ENCODE measurements at regions not wholly inside any gene's neighbourhood (a gene's known extent, or its start where the extent isn't known, plus 50 kb on each side); places are given as distances from the start of the nearest gene placed in this dataset.
A peak's percentile ranks its signal among the peaks of the same experiment; 100 is the strongest.

- TF ChIP-seq EZH2 (IDR thresholded peaks at IDR 0.05) (no peak), EZH2phosphoT487 (IDR thresholded peaks at IDR 0.05) (no peak), CTCF (IDR thresholded peaks at IDR 0.05) (no peak)
- peaks cover 5% of the 10 kb centered on the region for H3K9me3 Mint-ChIP-seq
- H3K27me3 Mint-ChIP-seq (ENCODE audit: insufficient read depth, low read depth): peaks cover 3% of the 10 kb centered on the region
- Histone ChIP-seq H3K36me3 (no peaks in the 10 kb centered on the region), H4K20me1 (ENCODE audit: low read depth) (no peaks in the 10 kb centered on the region), H3K27ac (no peak overlapping the region), H2AFZ (replicated peaks) (no peak overlapping the region), H3K27me3 (no peaks in the 10 kb centered on the region), H3K4me3 (no peak overlapping the region), H3K4me1 (peaks cover 10% of the 10 kb centered on the region), H3K4me2 (no peak overlapping the region), H3K79me2 (ENCODE audit: low read depth) (no peaks in the 10 kb centered on the region), H3K9ac (no peak overlapping the region), H3K9me3 (ENCODE audit: low read depth) (no peaks in the 10 kb centered on the region), H3F3A (ENCODE audit: low read depth) (no peaks in the 10 kb centered on the region)
- H3K4me1 Mint-ChIP-seq: peaks cover 19% of the 10 kb centered on the region
- no peak overlapping the region for H3K4me3 Mint-ChIP-seq
- H3K27ac Mint-ChIP-seq: no peak overlapping the region
- H3K36me3 Mint-ChIP-seq: no peaks in the 10 kb centered on the region
- DNase-seq (ENCODE audit: low spot score): no peak
These were observed 221.8 kb downstream of the ENC1 start for GRCh38 chr5:74418709-74419108.

- Mint-ChIP-seq H3K4me1 (peaks cover 24% of the 10 kb centered on the region), H3K9me3 (peaks cover 5% of the 10 kb centered on the region), H3K36me3 (no peaks in the 10 kb centered on the region), H3K4me3 (no peak overlapping the region), H3K27ac (no peak overlapping the region), H3K27me3 (ENCODE audit: insufficient read depth, low read depth) (peaks cover 3% of the 10 kb centered on the region)
- no peak overlapping the region for H3K4me3 ChIP-seq
- no peaks in the 10 kb centered on the region for H3F3A ChIP-seq (ENCODE audit: low read depth)
- H3K27me3 ChIP-seq: no peaks in the 10 kb centered on the region
- peaks cover 13% of the 10 kb centered on the region for H3K4me1 ChIP-seq
- DNase-seq (ENCODE audit: low spot score): no peak
- H3K9me3 ChIP-seq (ENCODE audit: low read depth): no peaks in the 10 kb centered on the region
- H3K27ac ChIP-seq: no peak overlapping the region
- H2AFZ ChIP-seq (replicated peaks): no peak overlapping the region
- H3K79me2 ChIP-seq (ENCODE audit: low read depth): no peaks in the 10 kb centered on the region
- no peak overlapping the region for H3K9ac ChIP-seq
- no peaks in the 10 kb centered on the region for H3K36me3 ChIP-seq
- H3K4me2 ChIP-seq: no peak overlapping the region
- H4K20me1 ChIP-seq (ENCODE audit: low read depth): no peaks in the 10 kb centered on the region
- TF ChIP-seq EZH2phosphoT487 (IDR thresholded peaks at IDR 0.05) (no peak), CTCF (IDR thresholded peaks at IDR 0.05) (no peak), EZH2 (IDR thresholded peaks at IDR 0.05) (no peak)
These were observed 222.3 kb downstream of the ENC1 start for GRCh38 chr5:74418261-74418660.

- Mint-ChIP-seq H3K27ac (no peak overlapping the region), H3K4me1 (peaks cover 44% of the 10 kb centered on the region), H3K36me3 (no peaks in the 10 kb centered on the region), H3K9me3 (peaks cover 2% of the 10 kb centered on the region), H3K27me3 (ENCODE audit: insufficient read depth, low read depth) (peaks cover 5% of the 10 kb centered on the region), H3K4me3 (no peak overlapping the region)
- Histone ChIP-seq H3K79me2 (ENCODE audit: low read depth) (no peaks in the 10 kb centered on the region), H3K4me1 (peaks cover 35% of the 10 kb centered on the region), H3K9ac (no peak overlapping the region), H3K4me3 (no peak overlapping the region), H3K27me3 (no peaks in the 10 kb centered on the region), H3F3A (ENCODE audit: low read depth) (no peaks in the 10 kb centered on the region), H3K9me3 (ENCODE audit: low read depth) (no peaks in the 10 kb centered on the region), H3K4me2 (peak overlapping the region; percentile 16), H3K36me3 (no peaks in the 10 kb centered on the region), H4K20me1 (ENCODE audit: low read depth) (no peaks in the 10 kb centered on the region), H2AFZ (replicated peaks) (peak overlapping the region; percentile 66), H3K27ac (no peak overlapping the region)
- TF ChIP-seq CTCF (IDR thresholded peaks at IDR 0.05): no peak
- TF ChIP-seq EZH2phosphoT487 (IDR thresholded peaks at IDR 0.05): no peak
- no peak for TF ChIP-seq EZH2 (IDR thresholded peaks at IDR 0.05)
- DNase-seq (ENCODE audit: low spot score): no peak
These were observed 224.8 kb downstream of the ENC1 start for GRCh38 chr5:74415695-74416102.
